ENCODE measurements at regions not wholly inside any gene's neighbourhood (a gene's known extent, or its start where the extent isn't known, plus 50 kb on each side); places are given as distances from the start of the nearest gene placed in this dataset.

DNA sequence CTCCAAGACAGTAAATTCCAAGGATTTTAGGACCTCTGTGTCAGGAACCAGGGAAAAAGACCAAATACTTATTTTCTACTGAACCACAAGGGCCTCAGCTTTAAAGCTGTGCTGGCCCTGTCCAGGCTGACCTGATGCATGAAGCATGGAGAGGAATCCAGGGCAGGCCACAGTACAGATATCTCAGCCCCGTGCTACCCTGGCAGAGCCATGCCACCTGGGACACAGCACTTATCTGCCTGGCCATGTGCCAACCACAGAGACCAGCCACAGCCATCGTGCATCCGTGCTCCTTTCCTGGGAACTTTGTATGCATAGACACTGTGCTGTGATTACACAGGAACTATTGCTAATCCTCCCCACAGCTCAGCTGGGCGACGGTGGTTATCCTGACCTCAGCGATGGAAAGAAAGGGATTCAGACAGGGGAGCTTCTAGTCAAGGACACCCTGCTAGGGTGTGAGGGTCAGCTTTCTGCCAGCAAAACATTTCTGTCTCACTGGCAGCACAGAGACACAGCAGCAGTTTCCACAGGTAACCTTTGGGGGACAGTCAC is 687.4 kb upstream of the ID2 start:
- no peak for TF ChIP-seq RAD21 (IDR thresholded peaks at IDR 0.05; ENCODE audit: low read depth)
- TF ChIP-seq YY1 (IDR thresholded peaks at IDR 0.05; ENCODE audit: low read depth) = no peak
- TF ChIP-seq, protein P1, sequence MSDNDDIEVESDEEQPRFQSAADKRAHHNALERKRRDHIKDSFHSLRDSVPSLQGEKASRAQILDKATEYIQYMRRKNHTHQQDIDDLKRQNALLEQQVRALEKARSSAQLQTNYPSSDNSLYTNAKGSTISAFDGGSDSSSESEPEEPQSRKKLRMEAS (IDR thresholded peaks at IDR 0.05) = no peak
- TF ChIP-seq, protein P2, sequence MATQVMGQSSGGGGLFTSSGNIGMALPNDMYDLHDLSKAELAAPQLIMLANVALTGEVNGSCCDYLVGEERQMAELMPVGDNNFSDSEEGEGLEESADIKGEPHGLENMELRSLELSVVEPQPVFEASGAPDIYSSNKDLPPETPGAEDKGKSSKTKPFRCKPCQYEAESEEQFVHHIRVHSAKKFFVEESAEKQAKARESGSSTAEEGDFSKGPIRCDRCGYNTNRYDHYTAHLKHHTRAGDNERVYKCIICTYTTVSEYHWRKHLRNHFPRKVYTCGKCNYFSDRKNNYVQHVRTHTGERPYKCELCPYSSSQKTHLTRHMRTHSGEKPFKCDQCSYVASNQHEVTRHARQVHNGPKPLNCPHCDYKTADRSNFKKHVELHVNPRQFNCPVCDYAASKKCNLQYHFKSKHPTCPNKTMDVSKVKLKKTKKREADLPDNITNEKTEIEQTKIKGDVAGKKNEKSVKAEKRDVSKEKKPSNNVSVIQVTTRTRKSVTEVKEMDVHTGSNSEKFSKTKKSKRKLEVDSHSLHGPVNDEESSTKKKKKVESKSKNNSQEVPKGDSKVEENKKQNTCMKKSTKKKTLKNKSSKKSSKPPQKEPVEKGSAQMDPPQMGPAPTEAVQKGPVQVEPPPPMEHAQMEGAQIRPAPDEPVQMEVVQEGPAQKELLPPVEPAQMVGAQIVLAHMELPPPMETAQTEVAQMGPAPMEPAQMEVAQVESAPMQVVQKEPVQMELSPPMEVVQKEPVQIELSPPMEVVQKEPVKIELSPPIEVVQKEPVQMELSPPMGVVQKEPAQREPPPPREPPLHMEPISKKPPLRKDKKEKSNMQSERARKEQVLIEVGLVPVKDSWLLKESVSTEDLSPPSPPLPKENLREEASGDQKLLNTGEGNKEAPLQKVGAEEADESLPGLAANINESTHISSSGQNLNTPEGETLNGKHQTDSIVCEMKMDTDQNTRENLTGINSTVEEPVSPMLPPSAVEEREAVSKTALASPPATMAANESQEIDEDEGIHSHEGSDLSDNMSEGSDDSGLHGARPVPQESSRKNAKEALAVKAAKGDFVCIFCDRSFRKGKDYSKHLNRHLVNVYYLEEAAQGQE (IDR thresholded peaks at IDR 0.05; ENCODE audit: low read depth) = no peak
- TF ChIP-seq TCF12 (IDR thresholded peaks at IDR 0.05; ENCODE audit: low read depth) = no peak
- TF ChIP-seq CREB1 (IDR thresholded peaks at IDR 0.05; ENCODE audit: low read depth) = no peak
- no peak for TF ChIP-seq NFIC (IDR thresholded peaks at IDR 0.05)
- TF ChIP-seq TAF1 (IDR thresholded peaks at IDR 0.05; ENCODE audit: low read depth) = no peak
- TF ChIP-seq CEBPB (IDR thresholded peaks at IDR 0.05) = no peak
- no peak for TF ChIP-seq ZBTB7A (IDR thresholded peaks at IDR 0.05; ENCODE audit: low read depth)
- no peak for TF ChIP-seq TEAD4 (IDR thresholded peaks at IDR 0.05)
- TF ChIP-seq, protein P3, sequence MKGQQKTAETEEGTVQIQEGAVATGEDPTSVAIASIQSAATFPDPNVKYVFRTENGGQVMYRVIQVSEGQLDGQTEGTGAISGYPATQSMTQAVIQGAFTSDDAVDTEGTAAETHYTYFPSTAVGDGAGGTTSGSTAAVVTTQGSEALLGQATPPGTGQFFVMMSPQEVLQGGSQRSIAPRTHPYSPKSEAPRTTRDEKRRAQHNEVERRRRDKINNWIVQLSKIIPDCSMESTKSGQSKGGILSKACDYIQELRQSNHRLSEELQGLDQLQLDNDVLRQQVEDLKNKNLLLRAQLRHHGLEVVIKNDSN (IDR thresholded peaks at IDR 0.05) = no peak
- TF ChIP-seq EGR1 (IDR thresholded peaks at IDR 0.05) = no peak
- no peak for TF ChIP-seq EP300 (IDR thresholded peaks at IDR 0.05; ENCODE audit: borderline replicate concordance)
- no peak for TF ChIP-seq FOXM1 (IDR thresholded peaks at IDR 0.05; ENCODE audit: borderline replicate concordance, low read depth)

DNA sequence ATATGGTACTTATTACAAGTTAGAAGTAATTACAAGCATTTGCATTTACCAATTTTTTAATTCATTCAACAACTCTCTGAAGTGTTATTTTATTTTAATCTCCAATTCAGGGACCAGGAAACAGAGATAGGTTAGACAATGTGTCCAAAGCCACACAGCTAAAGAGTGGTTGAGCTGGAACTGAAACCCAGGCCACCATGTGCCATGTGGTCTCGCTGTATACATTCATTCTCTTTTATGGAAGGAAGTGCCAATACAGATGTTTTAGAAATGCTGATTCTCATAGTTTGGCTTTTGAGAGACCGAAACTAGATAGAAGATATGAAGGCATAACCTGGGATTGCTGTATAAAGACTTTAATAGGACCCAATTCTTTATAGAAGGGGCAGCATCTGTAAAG is 684.6 kb upstream of the ID2 start:
- TF ChIP-seq RAD21 (IDR thresholded peaks at IDR 0.05; ENCODE audit: low read depth) = no peak
- no peak for TF ChIP-seq CREB1 (IDR thresholded peaks at IDR 0.05; ENCODE audit: low read depth)
- no peak for TF ChIP-seq TCF12 (IDR thresholded peaks at IDR 0.05; ENCODE audit: low read depth)
- no peak for TF ChIP-seq NFIC (IDR thresholded peaks at IDR 0.05)
- TF ChIP-seq, protein P1 (IDR thresholded peaks at IDR 0.05) = no peak
- TF ChIP-seq, protein P3 (IDR thresholded peaks at IDR 0.05) = no peak
- no peak for TF ChIP-seq YY1 (IDR thresholded peaks at IDR 0.05; ENCODE audit: low read depth)
- TF ChIP-seq TEAD4 (IDR thresholded peaks at IDR 0.05) = no peak

DNA sequence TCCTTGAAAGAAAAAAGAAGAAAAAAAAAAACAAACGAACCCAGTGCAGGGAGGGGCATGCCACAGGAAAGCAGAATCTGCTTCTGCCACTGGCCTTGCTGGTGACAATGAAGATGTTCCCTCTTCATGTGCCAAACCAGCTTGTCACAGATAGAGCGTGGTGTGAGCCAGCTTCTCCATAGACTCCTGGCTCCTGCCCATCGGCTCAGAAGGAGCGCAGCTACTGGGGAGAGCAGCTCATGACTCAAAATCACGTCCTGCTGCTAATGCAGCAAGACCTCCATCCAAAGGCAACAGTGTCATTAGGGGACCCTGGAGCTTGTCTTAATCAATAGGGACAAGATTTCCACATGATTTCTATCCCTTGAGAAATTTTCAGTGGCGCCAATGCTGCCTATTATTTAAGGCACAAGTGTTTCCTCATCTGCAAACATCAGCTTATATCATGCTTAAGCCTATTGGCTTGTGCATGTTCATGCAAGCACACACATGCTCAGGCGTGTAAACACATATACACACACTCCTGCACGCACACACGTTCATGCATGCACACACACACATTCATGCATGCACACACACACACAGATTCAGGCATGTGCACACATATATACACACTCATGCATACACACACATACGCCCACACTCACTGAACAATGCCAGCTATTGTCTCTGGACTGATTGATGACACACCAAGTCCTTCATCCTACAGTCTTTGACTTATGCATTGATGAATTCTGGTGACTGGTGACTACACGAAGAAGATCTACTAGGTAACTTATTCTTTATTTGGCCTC is 682.0 kb upstream of the ID2 start:
- no peak for TF ChIP-seq EGR1 (IDR thresholded peaks at IDR 0.05)
- no peak for TF ChIP-seq TEAD4 (IDR thresholded peaks at IDR 0.05)
- TF ChIP-seq RAD21 (IDR thresholded peaks at IDR 0.05; ENCODE audit: low read depth) = no peak
- TF ChIP-seq, protein P3 (IDR thresholded peaks at IDR 0.05) = no peak
- no peak for TF ChIP-seq FOXM1 (IDR thresholded peaks at IDR 0.05; ENCODE audit: borderline replicate concordance, low read depth)
- no peak for TF ChIP-seq TCF12 (IDR thresholded peaks at IDR 0.05; ENCODE audit: low read depth)
- TF ChIP-seq YY1 (IDR thresholded peaks at IDR 0.05; ENCODE audit: low read depth) = no peak
- no peak for TF ChIP-seq NFIC (IDR thresholded peaks at IDR 0.05)
- TF ChIP-seq CEBPB (IDR thresholded peaks at IDR 0.05) = no peak
- TF ChIP-seq EP300 (IDR thresholded peaks at IDR 0.05; ENCODE audit: borderline replicate concordance) = no peak
- TF ChIP-seq, protein P2 (IDR thresholded peaks at IDR 0.05; ENCODE audit: low read depth) = no peak
- no peak for TF ChIP-seq TAF1 (IDR thresholded peaks at IDR 0.05; ENCODE audit: low read depth)
- TF ChIP-seq, protein P1 (IDR thresholded peaks at IDR 0.05) = no peak
- TF ChIP-seq CREB1 (IDR thresholded peaks at IDR 0.05; ENCODE audit: low read depth) = no peak
- no peak for TF ChIP-seq ZBTB7A (IDR thresholded peaks at IDR 0.05; ENCODE audit: low read depth)

DNA sequence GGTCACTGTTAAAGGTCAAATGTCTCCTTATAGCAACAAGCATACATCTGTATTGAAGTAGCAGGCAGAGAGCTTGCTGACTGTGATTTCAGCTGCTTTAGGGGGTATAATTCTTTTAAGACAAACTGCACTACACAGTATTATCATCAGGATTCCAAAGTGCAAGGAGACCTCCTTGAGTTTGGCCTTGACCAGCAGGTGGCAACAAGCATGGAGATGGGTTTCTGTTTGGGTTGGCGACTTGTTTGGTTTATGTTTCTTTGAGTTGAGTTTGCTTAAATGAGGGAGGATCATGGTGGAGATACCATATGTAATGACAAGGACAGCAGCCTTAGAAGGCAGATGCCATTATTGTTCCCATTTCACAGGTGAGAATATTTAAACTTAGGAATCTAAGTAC is 681.0 kb upstream of the ID2 start:
- TF ChIP-seq RAD21 (IDR thresholded peaks at IDR 0.05; ENCODE audit: low read depth) (no peak), EGR1 (IDR thresholded peaks at IDR 0.05) (no peak), TCF12 (IDR thresholded peaks at IDR 0.05; ENCODE audit: low read depth) (no peak), CREB1 (IDR thresholded peaks at IDR 0.05; ENCODE audit: low read depth) (no peak), FOXM1 (IDR thresholded peaks at IDR 0.05; ENCODE audit: borderline replicate concordance, low read depth) (no peak), NFIC (IDR thresholded peaks at IDR 0.05) (no peak), ZBTB7A (IDR thresholded peaks at IDR 0.05; ENCODE audit: low read depth) (no peak), EP300 (IDR thresholded peaks at IDR 0.05; ENCODE audit: borderline replicate concordance) (no peak), YY1 (IDR thresholded peaks at IDR 0.05; ENCODE audit: low read depth) (no peak), TAF1 (IDR thresholded peaks at IDR 0.05; ENCODE audit: low read depth) (no peak), CEBPB (IDR thresholded peaks at IDR 0.05) (no peak), TEAD4 (IDR thresholded peaks at IDR 0.05) (no peak)
- TF ChIP-seq, protein P3 (IDR thresholded peaks at IDR 0.05) = no peak
- TF ChIP-seq, protein P2 (IDR thresholded peaks at IDR 0.05; ENCODE audit: low read depth) = no peak
- TF ChIP-seq, protein P1 (IDR thresholded peaks at IDR 0.05) = no peak
